MCF 10A (cell line): ENCODE measurements at regions not wholly inside any gene's neighbourhood (a gene's known extent, or its start where the extent isn't known, plus 50 kb on each side); places are given as distances from the start of the nearest gene placed in this dataset.

Experiments
- BruUV-seq: library from RNA; stranded (reverse); fragments of 400-500 nt; replicated peaks from 2 replicates; lab custom pipeline; 2021; lab: Mats Ljungman, UMichigan
- CTCF ChIA-PET: fragments of 300-600 bp; sonication (Branson Sonifier 250); formaldehyde crosslinking; extraction: SDS; loops from one replicate; lab custom pipeline; 2021; ENCODE audit warnings: antibody characterized with exemption, inconsistent platforms; lab: Yijun Ruan, JAX
- POLR2A ChIA-PET: fragments of 300-600, 350-650 bp; sonication (Branson Sonifier 250); formaldehyde crosslinking; extraction: SDS; loops from one replicate; lab custom pipeline; 2020; ENCODE audit warnings: antibody characterized with exemption, inconsistent platforms; lab: Yijun Ruan, JAX
- DNase-seq: peaks from one replicate; pipeline ENCODE4 v3.0.0-alpha.2; 2018; ENCODE audit not compliant: unreplicated experiment
- H3K27ac Mint-ChIP-seq: one replicate; pipeline ENCODE4 v1.8.0; 2022; ENCODE audit warnings: mild to moderate bottlenecking, low read depth, mixed read lengths; ENCODE audit not compliant: unreplicated experiment
- H3K27me3 Mint-ChIP-seq: one replicate; pipeline ENCODE4 v1.8.0; 2022; ENCODE audit warnings: mixed read lengths; ENCODE audit not compliant: insufficient read depth, unreplicated experiment
- H3K36me3 Mint-ChIP-seq: one replicate; pipeline ENCODE4 v1.8.0; 2022; ENCODE audit warnings: mild to moderate bottlenecking, moderate library complexity, mixed read lengths; ENCODE audit not compliant: insufficient read depth, unreplicated experiment
- H3K4me1 Mint-ChIP-seq: one replicate; pipeline ENCODE4 v1.8.0; 2022; ENCODE audit warnings: mixed read lengths; ENCODE audit not compliant: insufficient read depth, unreplicated experiment
- H3K4me3 Mint-ChIP-seq: one replicate; pipeline ENCODE4 v1.8.0; 2022; ENCODE audit warnings: mild to moderate bottlenecking, moderate library complexity, mixed read lengths; ENCODE audit not compliant: unreplicated experiment
- H3K9me3 Mint-ChIP-seq: one replicate; pipeline ENCODE4 v1.8.0; 2022; ENCODE audit warnings: mixed read lengths; ENCODE audit not compliant: unreplicated experiment
- intact Hi-C: fragments of 100-400 bp; cut with micrococcal nuclease; formaldehyde crosslinking; loops from 2 replicates; pipeline ENCODE4 v1.14.1; 2022
- TF ChIP-seq, protein P1 (sequence below): fragments of 200-600 bp; IDR thresholded peaks from one replicate; pipeline ENCODE4 v1.8.0; 2022; ENCODE audit warnings: antibody characterized with exemption, mild to moderate bottlenecking; ENCODE audit not compliant: unreplicated experiment

- no peak for DNase-seq
- Mint-ChIP-seq H3K27ac (no peak overlapping the region), H3K4me3 (no peak overlapping the region), H3K4me1 (no peaks in the 10 kb centered on the region), H3K9me3 (no peaks in the 10 kb centered on the region), H3K27me3 (no peaks in the 10 kb centered on the region), H3K36me3 (no peaks in the 10 kb centered on the region)
- intact Hi-C loops, result no loop called here
- BruUV-seq, result no TSS peak
- ChIA-PET POLR2A (no interaction called here), CTCF (interaction anchor here (1.0 kb wide), 1 partner anchor 11 kb away, joined by 3 read pairs; no protein-coding TSS in a partner anchor)
- TF ChIP-seq, protein P1, sequence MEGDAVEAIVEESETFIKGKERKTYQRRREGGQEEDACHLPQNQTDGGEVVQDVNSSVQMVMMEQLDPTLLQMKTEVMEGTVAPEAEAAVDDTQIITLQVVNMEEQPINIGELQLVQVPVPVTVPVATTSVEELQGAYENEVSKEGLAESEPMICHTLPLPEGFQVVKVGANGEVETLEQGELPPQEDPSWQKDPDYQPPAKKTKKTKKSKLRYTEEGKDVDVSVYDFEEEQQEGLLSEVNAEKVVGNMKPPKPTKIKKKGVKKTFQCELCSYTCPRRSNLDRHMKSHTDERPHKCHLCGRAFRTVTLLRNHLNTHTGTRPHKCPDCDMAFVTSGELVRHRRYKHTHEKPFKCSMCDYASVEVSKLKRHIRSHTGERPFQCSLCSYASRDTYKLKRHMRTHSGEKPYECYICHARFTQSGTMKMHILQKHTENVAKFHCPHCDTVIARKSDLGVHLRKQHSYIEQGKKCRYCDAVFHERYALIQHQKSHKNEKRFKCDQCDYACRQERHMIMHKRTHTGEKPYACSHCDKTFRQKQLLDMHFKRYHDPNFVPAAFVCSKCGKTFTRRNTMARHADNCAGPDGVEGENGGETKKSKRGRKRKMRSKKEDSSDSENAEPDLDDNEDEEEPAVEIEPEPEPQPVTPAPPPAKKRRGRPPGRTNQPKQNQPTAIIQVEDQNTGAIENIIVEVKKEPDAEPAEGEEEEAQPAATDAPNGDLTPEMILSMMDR, result no peak
Measured at GRCh38 chr4:96742332-96743014, 902.6 kb downstream of the PDHA2 start.

- Mint-ChIP-seq H3K4me3 (no peak overlapping the region), H3K27me3 (no peaks in the 10 kb centered on the region), H3K36me3 (no peaks in the 10 kb centered on the region), H3K27ac (no peak overlapping the region), H3K9me3 (no peaks in the 10 kb centered on the region), H3K4me1 (no peaks in the 10 kb centered on the region)
- ChIA-PET CTCF (interaction anchor here (0.6 to 0.7 kb wide), 4 partner anchors 14 to 104 kb away, joined by 3 to 7 read pairs (median 3); no protein-coding TSS in a partner anchor), POLR2A (no interaction called here)
- intact Hi-C loops, result no loop called here
- DNase-seq, result no peak
- BruUV-seq, result no TSS peak
- TF ChIP-seq, protein P1, result no peak
Measured at GRCh38 chr4:96744676-96745075, 904.8 kb downstream of the PDHA2 start.

DNA sequence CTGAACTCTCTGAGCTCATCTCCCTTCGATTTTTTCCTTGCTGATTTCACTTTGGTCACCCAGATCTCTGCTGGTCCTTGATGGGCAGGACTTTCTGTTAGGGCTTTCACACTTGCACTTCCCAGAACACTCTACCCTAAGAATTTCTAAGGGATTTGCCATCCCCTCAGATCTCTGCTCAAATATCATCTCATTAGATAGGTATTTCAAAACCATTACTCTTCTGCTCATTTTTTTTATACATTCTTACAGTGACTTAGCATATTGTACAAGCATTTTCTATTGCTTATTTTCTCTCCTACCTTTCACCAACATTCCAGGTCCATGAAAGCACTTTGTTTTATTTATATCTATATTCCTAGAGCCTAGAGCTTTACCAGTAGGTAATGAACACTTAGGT, 913.3 kb downstream of the PDHA2 start:
- no peak overlapping the region for H3K27ac Mint-ChIP-seq
- no TSS peak for BruUV-seq
- DNase-seq, result no peak
- ChIA-PET POLR2A (no interaction called here), CTCF (interaction anchor here (0.6 to 1.2 kb wide), 2 partner anchors 10 to 958 kb away, joined by 3 read pairs; no protein-coding TSS in a partner anchor)
- no peaks in the 10 kb centered on the region for H3K36me3 Mint-ChIP-seq
- no peak overlapping the region for H3K4me3 Mint-ChIP-seq
- TF ChIP-seq, protein P1, result no peak
- intact Hi-C loops, result no loop called here
- H3K9me3 Mint-ChIP-seq, result no peaks in the 10 kb centered on the region
- H3K27me3 Mint-ChIP-seq, result no peaks in the 10 kb centered on the region
- H3K4me1 Mint-ChIP-seq, result no peaks in the 10 kb centered on the region

GRCh38 chr4:96755569-96756484, 915.9 kb downstream of the PDHA2 start:
- Mint-ChIP-seq H3K9me3 (no peaks in the 10 kb centered on the region), H3K36me3 (no peaks in the 10 kb centered on the region), H3K27me3 (no peaks in the 10 kb centered on the region), H3K4me1 (no peaks in the 10 kb centered on the region), H3K27ac (no peak overlapping the region), H3K4me3 (no peak overlapping the region)
- intact Hi-C loops, result no loop called here
- TF ChIP-seq, protein P1, result no peak
- ChIA-PET CTCF (no interaction called here), POLR2A (no interaction called here)
- no TSS peak for BruUV-seq
- DNase-seq, result no peak
